OCI-LY7 (cell line): ENCODE measurements at regions not wholly inside any gene's neighbourhood (a gene's known extent, or its start where the extent isn't known, plus 50 kb on each side); places are given as distances from the start of the nearest gene placed in this dataset.
"Not testable (repeated sequence)": the region's sequence is repeated elsewhere in the genome, so short reads cannot be mapped to it uniquely, and the experiment has no call there.

Source experiments
- BruUV-seq: library from RNA; stranded (reverse); fragments of 400-500 nt; replicated peaks from 2 replicates; lab custom pipeline; 2021; lab: Mats Ljungman, UMichigan
- CTCF ChIA-PET: fragments of 300-600 bp; sonication (Branson Sonifier 250); formaldehyde crosslinking; loops from one replicate; lab custom pipeline; 2022; ENCODE audit warnings: antibody characterized with exemption; ENCODE audit not compliant: unreplicated experiment; lab: Charles Lee
- POLR2A ChIA-PET: fragments of 300-600 bp; sonication (Branson Sonifier 250); formaldehyde crosslinking; loops from one replicate; lab custom pipeline; 2022; ENCODE audit warnings: antibody characterized with exemption; lab: Charles Lee
- DNase-seq: peaks from one replicate; pipeline ENCODE4 v3.0.0-alpha.2; 2015; ENCODE audit warnings: low spot score
- H2AFZ ChIP-seq: fragments of 200-600 bp; sonication (generic), shearing (Covaris generic); 2 replicates; pipeline ENCODE4 v1.6.1; 2014; ENCODE audit warnings: mild to moderate bottlenecking, antibody characterized with exemption, low read length, moderate library complexity
- H3K27ac ChIP-seq: fragments of 200-600 bp; sonication (generic); 2 replicates; pipeline ENCODE4 v1.5.1; 2014; ENCODE audit warnings: mixed run types, low read depth, mild to moderate bottlenecking, moderate library complexity, low read length, inconsistent platforms; ENCODE audit not compliant: poor library complexity, severe bottlenecking
- H3K36me3 ChIP-seq: fragments of 200-600 bp; sonication (generic); 2 replicates; pipeline ENCODE4 v1.6.1; 2014; ENCODE audit warnings: mild to moderate bottlenecking, antibody characterized with exemption, low read length, moderate library complexity, mixed read lengths; ENCODE audit not compliant: insufficient read depth
- H3K4me1 ChIP-seq: fragments of 200-600 bp; sonication (generic); 2 replicates; pipeline ENCODE4 v1.5.1; 2014; ENCODE audit warnings: mild to moderate bottlenecking, low read length; ENCODE audit not compliant: insufficient read depth, poor library complexity, severe bottlenecking
- H3K4me2 ChIP-seq: fragments of 200-600 bp; sonication (generic); 2 replicates; pipeline ENCODE4 v1.6.1; 2014; ENCODE audit warnings: mild to moderate bottlenecking, low read length
- H3K4me3 ChIP-seq: fragments of 200-600 bp; sonication (generic); 2 replicates; pipeline ENCODE4 v1.5.1; 2014; ENCODE audit warnings: mild to moderate bottlenecking, low read depth, low read length; ENCODE audit not compliant: poor library complexity, severe bottlenecking
- H3K79me2 ChIP-seq: fragments of 200-600 bp; sonication (generic); 2 replicates; pipeline ENCODE4 v1.6.1; 2016; ENCODE audit warnings: low read depth, mild to moderate bottlenecking, low read length, moderate library complexity, mixed read lengths; ENCODE audit not compliant: insufficient read depth
- H3K9me2 ChIP-seq: fragments of 200-600 bp; sonication (generic); 2 replicates; pipeline ENCODE4 v1.6.1; 2016; ENCODE audit warnings: mild to moderate bottlenecking, low read length, mixed read lengths; ENCODE audit not compliant: insufficient read depth
- H3K9me3 ChIP-seq: fragments of 200-600 bp; sonication (generic); 2 replicates; pipeline ENCODE4 v1.6.1; 2014; ENCODE audit warnings: mild to moderate bottlenecking, mixed run types, low read length, mixed read lengths
- H4K20me1 ChIP-seq: fragments of 200-600 bp; sonication (generic); 2 replicates; pipeline ENCODE4 v1.6.1; 2014; ENCODE audit warnings: mild to moderate bottlenecking, antibody characterized with exemption, low read length, moderate library complexity, mixed read lengths; ENCODE audit not compliant: insufficient read depth
- CTCF ChIP-seq: fragments of 200-600 bp; sonication (generic); conservative IDR thresholded peaks from 2 replicates; pipeline ENCODE4 v1.5.1; 2014; ENCODE audit warnings: mild to moderate bottlenecking, antibody characterized with exemption, low read length, moderate library complexity, mixed read lengths
- EZH2phosphoT487 ChIP-seq: fragments of 200-600 bp; sonication (generic); IDR thresholded peaks from 2 replicates; pipeline ENCODE4 v1.6.1; 2018; ENCODE audit warnings: low read depth, borderline replicate concordance, mild to moderate bottlenecking, mixed run types, antibody characterized with exemption, low read length, moderate library complexity, mixed read lengths
- intact Hi-C: fragments of 100-400 bp; cut with micrococcal nuclease; formaldehyde crosslinking; loops from one replicate; pipeline ENCODE4 v1.10.0; 2022; ENCODE audit not compliant: unreplicated experiment

- POLR2A ChIA-PET: interaction anchor here (0.6 kb wide), 1 partner anchor 55 kb away, joined by 3 read pairs; no protein-coding TSS in a partner anchor
- Histone ChIP-seq H2AFZ (no peak overlapping the region), H3K27ac (no peak overlapping the region), H3K36me3 (no peaks in the 10 kb centered on the region), H3K79me2 (no peaks in the 10 kb centered on the region), H3K4me1 (no peaks in the 10 kb centered on the region), H3K4me3 (no peak overlapping the region), H4K20me1 (no peaks in the 10 kb centered on the region), H3K9me3 (no peaks in the 10 kb centered on the region), H3K9me2 (no peaks in the 10 kb centered on the region), H3K4me2 (no peak overlapping the region)
- DNase-seq: no peak
- BruUV-seq: no TSS peak
- CTCF ChIA-PET: no interaction called here
- no peak for TF ChIP-seq EZH2phosphoT487
- TF ChIP-seq CTCF: no peak
- intact Hi-C loops: no loop called here
Observed at GRCh38 chr4:75285837-75286236, 228.4 kb downstream of the RCHY1 start.

GRCh38 chr4:75284831-75285230 lies 229.4 kb downstream of the RCHY1 start:
- Histone ChIP-seq H3K4me1 (no peaks in the 10 kb centered on the region), H3K27ac (no peak overlapping the region), H3K4me2 (no peak overlapping the region), H3K36me3 (no peaks in the 10 kb centered on the region), H3K79me2 (no peaks in the 10 kb centered on the region), H2AFZ (no peak overlapping the region), H3K9me3 (no peaks in the 10 kb centered on the region), H4K20me1 (no peaks in the 10 kb centered on the region), H3K9me2 (no peaks in the 10 kb centered on the region), H3K4me3 (no peak overlapping the region)
- CTCF ChIA-PET: no interaction called here
- POLR2A ChIA-PET: interaction anchor here (0.6 kb wide), 1 partner anchor 281 kb away, joined by 4 read pairs; no protein-coding TSS in a partner anchor
- TF ChIP-seq CTCF: no peak
- no peak for TF ChIP-seq EZH2phosphoT487
- DNase-seq: no peak
- BruUV-seq: no TSS peak
- intact Hi-C loops: no loop called here

- H3K4me1 ChIP-seq, H3K27ac ChIP-seq, BruUV-seq, H3K9me3 ChIP-seq, POLR2A ChIA-PET, DNase-seq, H3K79me2 ChIP-seq, H3K36me3 ChIP-seq, CTCF ChIA-PET, H4K20me1 ChIP-seq, H3K4me2 ChIP-seq, H2AFZ ChIP-seq, intact Hi-C loops, H3K9me2 ChIP-seq, H3K4me3 ChIP-seq: not testable (repeated sequence)
Observed at GRCh38 chr4:75280461-75280860, 233.7 kb downstream of the RCHY1 start.
